DMS53 (cell line): ENCODE measurements at regions not wholly inside any gene's neighbourhood (a gene's known extent, or its start where the extent isn't known, plus 50 kb on each side); places are given as distances from the start of the nearest gene placed in this dataset.

Experiments
- DNase-seq: peaks from one replicate; lab custom pipeline; 2025; lab: John Stamatoyannopoulos, UW

- DNase-seq, result no peak
Observed at GRCh38 chr3:95926904-95927501, 887.4 kb upstream of the EPHA6 start.

GRCh38 chr3:95934181-95934580 lies 880.2 kb upstream of the EPHA6 start:
- no peak for DNase-seq

GRCh38 chr3:95939235-95939809 lies 875.1 kb upstream of the EPHA6 start:
- DNase-seq, result no peak

- DNase-seq, result no peak
Observed at GRCh38 chr3:95965704-95966336, 848.6 kb upstream of the EPHA6 start.

- DNase-seq, result no peak
Observed at GRCh38 chr3:95971573-95971972, 842.8 kb upstream of the EPHA6 start.

GRCh38 chr3:95994338-95994737 lies 820.1 kb upstream of the EPHA6 start:
- no peak for DNase-seq

- DNase-seq, result no peak
Observed at GRCh38 chr3:96000966-96001365, 813.4 kb upstream of the EPHA6 start.

GRCh38 chr3:96007650-96008195 lies 806.7 kb upstream of the EPHA6 start:
- DNase-seq, result no peak

GRCh38 chr3:96012939-96013338 lies 801.5 kb upstream of the EPHA6 start:
- no peak for DNase-seq

- no peak for DNase-seq
Observed at GRCh38 chr3:96017556-96017955, 796.8 kb upstream of the EPHA6 start.

GRCh38 chr3:96022676-96023075 lies 791.7 kb upstream of the EPHA6 start:
- peak; percentile 2 for DNase-seq

- no peak for DNase-seq
Observed at GRCh38 chr3:96027718-96028117, 786.7 kb upstream of the EPHA6 start.

- no peak for DNase-seq
Observed at GRCh38 chr3:96039632-96040031, 774.8 kb upstream of the EPHA6 start.

- no peak for DNase-seq
Observed at GRCh38 chr3:96059301-96059700, 755.1 kb upstream of the EPHA6 start.

GRCh38 chr3:96069065-96069464 lies 745.3 kb upstream of the EPHA6 start:
- DNase-seq, result no peak

GRCh38 chr3:96070678-96071077 lies 743.7 kb upstream of the EPHA6 start:
- DNase-seq, result no peak

GRCh38 chr3:96071097-96071496 lies 743.3 kb upstream of the EPHA6 start:
- DNase-seq, result no peak

GRCh38 chr3:96072226-96072625 lies 742.2 kb upstream of the EPHA6 start:
- DNase-seq, result no peak

- no peak for DNase-seq
Observed at GRCh38 chr3:96083610-96084009, 730.8 kb upstream of the EPHA6 start.

- DNase-seq, result peak; percentile 30
Observed at GRCh38 chr3:96086018-96086417, 728.4 kb upstream of the EPHA6 start.

- peak; percentile 16 for DNase-seq
Observed at GRCh38 chr3:96101006-96101560, 713.3 kb upstream of the EPHA6 start.

GRCh38 chr3:96106701-96107100 lies 707.7 kb upstream of the EPHA6 start:
- peak; percentile 4 for DNase-seq
